IMR-90 (cell line): ENCODE measurements at regions not wholly inside any gene's neighbourhood (a gene's known extent, or its start where the extent isn't known, plus 50 kb on each side); places are given as distances from the start of the nearest gene placed in this dataset.

Experiments used
- ATAC-seq: fragments of 200-7000 bp; cut with Tn5 transposase; 2 replicates; pipeline ENCODE4 v1.9.1; 2020; ENCODE audit warnings: low read depth, mild to moderate bottlenecking, moderate library complexity
- BruUV-seq: library from RNA; stranded (reverse); fragments of 400-500 nt; replicated peaks from 2 replicates; lab custom pipeline; 2021; lab: Mats Ljungman, UMichigan
- CTCF ChIA-PET: fragments of 300-600 bp; formaldehyde crosslinking; extraction: SDS; loops from one replicate; lab custom pipeline; 2021; ENCODE audit warnings: antibody characterized with exemption; lab: Yijun Ruan, JAX
- POLR2A ChIA-PET: fragments of 300-600 bp; sonication (Branson Sonifier 250); formaldehyde crosslinking; loops from one replicate; lab custom pipeline; 2022; ENCODE audit warnings: antibody characterized with exemption; ENCODE audit not compliant: unreplicated experiment; lab: Charles Lee
- DNase-seq: peaks from one replicate; pipeline ENCODE4 v3.0.0; 2013
- H2AFZ ChIP-seq: replicated peaks from 2 replicates; pipeline ENCODE3; 2013; ENCODE audit warnings: low read length, mild to moderate bottlenecking; ENCODE audit not compliant: poor library complexity
- H2AK5ac ChIP-seq: 2 replicates; pipeline ENCODE4 v1.6.1; 2013; ENCODE audit warnings: low read depth, low read length, inconsistent platforms
- H2AK9ac ChIP-seq: replicated peaks from 2 replicates; pipeline ENCODE3; 2013; ENCODE audit warnings: mild to moderate bottlenecking, low read depth, low read length, moderate library complexity; ENCODE audit not compliant: poor library complexity
- H2BK120ac ChIP-seq: 2 replicates; pipeline ENCODE4 v1.6.1; 2013; ENCODE audit warnings: low read depth, low read length, inconsistent platforms
- H2BK15ac ChIP-seq: 3 replicates; pipeline ENCODE4 v1.6.1; 2013; ENCODE audit warnings: low read depth, low read length, inconsistent platforms
- H2BK20ac ChIP-seq: 2 replicates; pipeline ENCODE4 v1.6.1; 2013; ENCODE audit warnings: low read depth, mild to moderate bottlenecking, inconsistent platforms, low read length, moderate library complexity
- H2BK5ac ChIP-seq: 2 replicates; pipeline ENCODE4 v1.6.1; 2013; ENCODE audit warnings: mild to moderate bottlenecking, low read depth, low read length, inconsistent platforms; ENCODE audit not compliant: poor library complexity, severe bottlenecking
- H3K14ac ChIP-seq: replicated peaks from 2 replicates; pipeline ENCODE4 v1.6.1; 2013; ENCODE audit warnings: low read depth, low read length, inconsistent platforms
- H3K18ac ChIP-seq: 2 replicates; pipeline ENCODE4 v1.6.1; 2013; ENCODE audit warnings: low read depth, low read length, control low read depth
- H3K23ac ChIP-seq: 2 replicates; pipeline ENCODE4 v1.6.1; 2013; ENCODE audit warnings: low read depth, low read length, inconsistent platforms
- H3K27ac ChIP-seq: 2 replicates; pipeline ENCODE4 v1.5.1; 2013; ENCODE audit warnings: mild to moderate bottlenecking, control low read depth, low read length; ENCODE audit not compliant: insufficient read depth
- H3K27me3 ChIP-seq: 2 replicates; pipeline ENCODE4 v1.6.1; 2013; ENCODE audit warnings: low read length; ENCODE audit not compliant: control insufficient read depth, insufficient read depth
- H3K36me3 ChIP-seq: 2 replicates; pipeline ENCODE4 v1.6.1; 2013; ENCODE audit warnings: low read length, mixed read lengths; ENCODE audit not compliant: control insufficient read depth, insufficient read depth
- H3K4ac ChIP-seq: 2 replicates; pipeline ENCODE4 v1.6.1; 2013; ENCODE audit warnings: low read depth, low read length, inconsistent platforms
- H3K4me1 ChIP-seq: 2 replicates; pipeline ENCODE4 v1.6.1; 2013; ENCODE audit warnings: low read length, mixed read lengths; ENCODE audit not compliant: control insufficient read depth, insufficient read depth
- H3K4me2 ChIP-seq: 2 replicates; pipeline ENCODE4 v1.6.1; 2013; ENCODE audit warnings: low read depth, mild to moderate bottlenecking, control low read depth, low read length, moderate library complexity
- H3K4me3 ChIP-seq: 2 replicates; pipeline ENCODE4 v1.5.1; 2013; ENCODE audit warnings: low read depth, mild to moderate bottlenecking, control low read depth, low read length, moderate library complexity; ENCODE audit not compliant: insufficient read depth
- H3K56ac ChIP-seq: 2 replicates; pipeline ENCODE4 v1.6.1; 2013; ENCODE audit warnings: low read length, inconsistent platforms; ENCODE audit not compliant: insufficient read depth; ENCODE audit errors: extremely low read depth
- H3K79me1 ChIP-seq, 2 experiments: 2 replicates each; pipeline ENCODE4 v1.6.1; 2013; ENCODE audit warnings: low read length in 2 of 2, inconsistent platforms in 1 of 2, low read depth in 1 of 2
- H3K9ac ChIP-seq: 2 replicates; pipeline ENCODE4 v1.6.1; 2013; ENCODE audit warnings: low read depth, low read length, control low read depth
- H3K9me1 ChIP-seq: 2 replicates; pipeline ENCODE4 v1.6.1; 2013; ENCODE audit warnings: low read length, inconsistent platforms; ENCODE audit not compliant: insufficient read depth
- H3K9me3 ChIP-seq: 2 replicates; pipeline ENCODE4 v1.6.1; 2013; ENCODE audit warnings: low read length; ENCODE audit not compliant: control insufficient read depth, insufficient read depth
- H4K20me1 ChIP-seq: 2 replicates; pipeline ENCODE4 v1.6.1; 2013; ENCODE audit warnings: low read length, inconsistent platforms; ENCODE audit not compliant: insufficient read depth
- H4K5ac ChIP-seq: 2 replicates; pipeline ENCODE4 v1.6.1; 2013; ENCODE audit warnings: mild to moderate bottlenecking, low read depth, low read length, control low read depth
- H4K8ac ChIP-seq, 2 experiments: 2 replicates each; pipeline ENCODE4 v1.6.1; 2013; ENCODE audit warnings: low read depth in 2 of 2, low read length in 2 of 2, control low read depth in 1 of 2, inconsistent platforms in 1 of 2
- H4K91ac ChIP-seq: 2 replicates; pipeline ENCODE4 v1.6.1; 2013; ENCODE audit warnings: low read depth, low read length, inconsistent platforms; ENCODE audit not compliant: insufficient read depth
- MAFK ChIP-seq: IDR thresholded peaks from 2 replicates; pipeline ENCODE4 v1.6.1; 2012; ENCODE audit warnings: low read depth, low read length, improper control_type of control experiment
- WGBS, 2 experiments: methylation state at CpG; one replicate each; pipeline versions ENCODE4 v1.1.5 to v1.1.7; 2013; ENCODE audit warnings: missing lambda C conversion rate in 2 of 2; ENCODE audit not compliant: insufficient read length in 1 of 2; ENCODE audit errors: extremely low coverage in 2 of 2; 5-methylcytosine and 5-hydroxymethylcytosine counted together
- dilution Hi-C: fragments of 300-500 bp; cut with HindIII; formaldehyde crosslinking; loops from one replicate; pipeline ENCODE4 v1.14.3; 2018; ENCODE audit warnings: low sequenced_read_pairs; ENCODE audit not compliant: unreplicated experiment
- in situ Hi-C: fragments of 300-500 bp; cut with MboI; formaldehyde crosslinking; loops from 3 replicates; pipeline ENCODE4 v1.14.3; 2019; ENCODE audit warnings: low sequenced_read_pairs, inconsistent platforms, mixed read lengths
- intact Hi-C: fragments of 100-400 bp; cut with micrococcal nuclease; formaldehyde crosslinking; loops from 2 replicates; pipeline ENCODE4 v1.10.0; 2022
- TF ChIP-seq, protein P1 (sequence below): conservative IDR thresholded peaks from 2 replicates; pipeline ENCODE4 v1.5.1; 2012; ENCODE audit warnings: mild to moderate bottlenecking, low read depth, low read length, improper control_type of control experiment

DNA sequence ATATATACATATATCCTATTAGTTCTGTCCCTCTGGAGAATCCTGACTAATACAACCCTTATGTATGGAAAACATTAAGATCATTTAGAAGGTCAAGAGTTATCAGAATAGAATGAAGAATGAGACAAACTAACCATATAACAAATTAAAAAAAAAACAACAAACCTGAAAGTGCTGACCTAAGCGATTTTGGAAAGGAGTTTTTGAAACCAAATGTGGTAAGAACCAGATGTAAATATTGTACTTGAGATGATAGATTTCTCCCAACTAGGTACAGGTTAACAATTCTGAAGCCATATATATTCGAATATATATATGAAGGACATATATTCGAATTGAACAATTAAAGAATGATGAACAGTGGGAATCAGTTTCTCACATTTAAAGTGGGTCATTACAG, 917.8 kb upstream of the SLC39A10 start:
- intact Hi-C loops (no loop called here), dilution Hi-C loops (no loop called here), in situ Hi-C loops (no loop called here)
- CTCF ChIA-PET: no interaction called here
- no CpG with 5 or more reads among the region's 3 CpGs for WGBS, 2 experiments
- TF ChIP-seq, protein P1, sequence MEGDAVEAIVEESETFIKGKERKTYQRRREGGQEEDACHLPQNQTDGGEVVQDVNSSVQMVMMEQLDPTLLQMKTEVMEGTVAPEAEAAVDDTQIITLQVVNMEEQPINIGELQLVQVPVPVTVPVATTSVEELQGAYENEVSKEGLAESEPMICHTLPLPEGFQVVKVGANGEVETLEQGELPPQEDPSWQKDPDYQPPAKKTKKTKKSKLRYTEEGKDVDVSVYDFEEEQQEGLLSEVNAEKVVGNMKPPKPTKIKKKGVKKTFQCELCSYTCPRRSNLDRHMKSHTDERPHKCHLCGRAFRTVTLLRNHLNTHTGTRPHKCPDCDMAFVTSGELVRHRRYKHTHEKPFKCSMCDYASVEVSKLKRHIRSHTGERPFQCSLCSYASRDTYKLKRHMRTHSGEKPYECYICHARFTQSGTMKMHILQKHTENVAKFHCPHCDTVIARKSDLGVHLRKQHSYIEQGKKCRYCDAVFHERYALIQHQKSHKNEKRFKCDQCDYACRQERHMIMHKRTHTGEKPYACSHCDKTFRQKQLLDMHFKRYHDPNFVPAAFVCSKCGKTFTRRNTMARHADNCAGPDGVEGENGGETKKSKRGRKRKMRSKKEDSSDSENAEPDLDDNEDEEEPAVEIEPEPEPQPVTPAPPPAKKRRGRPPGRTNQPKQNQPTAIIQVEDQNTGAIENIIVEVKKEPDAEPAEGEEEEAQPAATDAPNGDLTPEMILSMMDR: no peak
- peak; percentile 100 for TF ChIP-seq MAFK
- ATAC-seq (no peak), DNase-seq (no peak)
- no peak overlapping the region for H3K56ac ChIP-seq
- no peak overlapping the region for H3K18ac ChIP-seq
- no peak overlapping the region for H2BK120ac ChIP-seq
- no peak overlapping the region for H3K4me2 ChIP-seq
- H3K4ac ChIP-seq: no peak overlapping the region
- no peaks in the 10 kb centered on the region for H3K36me3 ChIP-seq
- H3K9me3 ChIP-seq: peaks cover 3% of the 10 kb centered on the region; the same call in 1 of the 2 replicates
- H3K4me3 ChIP-seq: no peak overlapping the region
- H4K5ac ChIP-seq: no peak overlapping the region
- H4K8ac ChIP-seq: no peak overlapping the region
- no peak overlapping the region for H2AK9ac ChIP-seq
- no peak overlapping the region for H2AK5ac ChIP-seq
- no peaks in the 10 kb centered on the region for H3K27me3 ChIP-seq
- H3K14ac ChIP-seq: no peak overlapping the region
- BruUV-seq: no TSS peak
- POLR2A ChIA-PET: no interaction called here
- no peak overlapping the region for H2BK5ac ChIP-seq
- no peak overlapping the region for H2BK20ac ChIP-seq
- no peaks in the 10 kb centered on the region for H3K4me1 ChIP-seq
- no peak overlapping the region for H3K23ac ChIP-seq
- no peak overlapping the region for H3K9ac ChIP-seq
- no peak overlapping the region for H4K91ac ChIP-seq
- H2BK15ac ChIP-seq: no peak overlapping the region
- no peak overlapping the region for H2AFZ ChIP-seq
- H3K27ac ChIP-seq: no peak overlapping the region
- no peaks in the 10 kb centered on the region for H3K9me1 ChIP-seq
- no peaks in the 10 kb centered on the region for H4K20me1 ChIP-seq
- H3K79me1 ChIP-seq: no peaks in the 10 kb centered on the region
